Retinal pigment epithelial cell (primary cell): ENCODE measurements at regions not wholly inside any gene's neighbourhood (a gene's known extent, or its start where the extent isn't known, plus 50 kb on each side); places are given as distances from the start of the nearest gene placed in this dataset.
"Not testable (repeated sequence)": the region's sequence is repeated elsewhere in the genome, so short reads cannot be mapped to it uniquely, and the experiment has no call there.

Experiments
- DNase-seq: peaks from one replicate; pipeline ENCODE4 v3.0.0-alpha.2; 2010; ENCODE audit warnings: low read depth
- H3K4me3 ChIP-seq: 2 replicates; pipeline ENCODE4 v1.5.1; 2011; ENCODE audit warnings: mild to moderate bottlenecking, low read length, control low read depth, moderate library complexity
- CTCF ChIP-seq: conservative IDR thresholded peaks from 2 replicates; pipeline ENCODE4 v1.5.1; 2011; ENCODE audit warnings: low read depth, low read length, control low read depth, inconsistent platforms

- DNase-seq, result no peak
- no peak for TF ChIP-seq CTCF
- no peak overlapping the region for H3K4me3 ChIP-seq
Measured at GRCh38 chr3:171524921-171525310, 64.7 kb upstream of the TNIK start.

- TF ChIP-seq CTCF, result no peak
- no peak overlapping the region for H3K4me3 ChIP-seq
- DNase-seq, result no peak
Measured at GRCh38 chr3:171522651-171523050, 62.4 kb upstream of the TNIK start.

GRCh38 chr3:171519423-171519822 is 59.2 kb upstream of the TNIK start:
- not testable (repeated sequence) for DNase-seq, H3K4me3 ChIP-seq

- no peak for DNase-seq
- no peak for TF ChIP-seq CTCF
- H3K4me3 ChIP-seq, result no peak overlapping the region
Measured at GRCh38 chr3:171516765-171517164, 56.6 kb upstream of the TNIK start.

- H3K4me3 ChIP-seq, result no peak overlapping the region
- TF ChIP-seq CTCF, result no peak
- no peak for DNase-seq
Measured at GRCh38 chr3:171514466-171514865, 54.3 kb upstream of the TNIK start.

- H3K4me3 ChIP-seq, result no peak overlapping the region
- DNase-seq, result no peak
- TF ChIP-seq CTCF, result no peak
Measured at GRCh38 chr3:171511450-171511849, 51.2 kb upstream of the TNIK start.
